HL-60 (cell line): ENCODE measurements at regions not wholly inside any gene's neighbourhood (a gene's known extent, or its start where the extent isn't known, plus 50 kb on each side); places are given as distances from the start of the nearest gene placed in this dataset.

Source experiments
- CTCF ChIP-seq: IDR thresholded peaks from one replicate; pipeline ENCODE4 v1.5.1; 2011; ENCODE audit warnings: low read length, control low read depth, inconsistent platforms; ENCODE audit not compliant: insufficient read depth
- POLR2AphosphoS5 ChIP-seq: IDR thresholded peaks from 2 replicates; pipeline ENCODE4 v1.6.1; 2012; ENCODE audit warnings: low read depth

- TF ChIP-seq CTCF (no peak), POLR2AphosphoS5 (no peak)
Measured at GRCh38 chr21:16086936-16087335, 357.2 kb downstream of the USP25 start.
